GM19455 (cell line): ENCODE measurements at regions not wholly inside any gene's neighbourhood (a gene's known extent, or its start where the extent isn't known, plus 50 kb on each side); places are given as distances from the start of the nearest gene placed in this dataset.

Source experiments
- ATAC-seq: cut with Tn5 transposase; IDR thresholded peaks from one replicate; pipeline ENCODE4 v1.9.1; 2021; ENCODE audit not compliant: unreplicated experiment

DNA sequence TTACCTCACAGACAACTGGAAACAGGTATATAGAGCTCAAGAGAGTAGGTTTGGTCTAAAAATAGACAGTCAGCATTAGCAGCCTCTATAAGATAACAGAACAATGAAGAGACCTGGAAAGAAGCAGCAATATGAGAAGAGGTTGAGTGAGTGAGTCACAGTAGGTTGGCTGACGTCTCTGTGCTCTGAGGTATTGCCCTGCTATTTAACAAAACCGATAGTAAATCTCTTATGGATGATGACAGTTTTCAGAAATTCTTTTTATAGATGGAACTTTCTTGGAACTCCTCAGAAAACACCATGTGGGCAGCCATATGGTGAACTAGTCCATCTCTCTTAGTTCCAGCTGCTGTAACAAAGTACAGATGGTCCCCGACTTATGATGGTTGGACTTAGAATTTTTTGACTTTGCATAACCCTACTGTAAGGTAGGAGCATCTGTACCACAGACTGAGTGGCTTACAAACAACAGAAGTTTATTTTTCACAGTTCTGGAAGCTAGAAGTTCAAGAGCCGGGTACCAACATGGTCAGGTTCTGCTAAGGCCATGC is 123.5 kb downstream of the MBD2 start:
- ATAC-seq, result no peak

- no peak for ATAC-seq
Measured at GRCh38 chr18:54100466-54100865, 124.0 kb downstream of the MBD2 start.

DNA sequence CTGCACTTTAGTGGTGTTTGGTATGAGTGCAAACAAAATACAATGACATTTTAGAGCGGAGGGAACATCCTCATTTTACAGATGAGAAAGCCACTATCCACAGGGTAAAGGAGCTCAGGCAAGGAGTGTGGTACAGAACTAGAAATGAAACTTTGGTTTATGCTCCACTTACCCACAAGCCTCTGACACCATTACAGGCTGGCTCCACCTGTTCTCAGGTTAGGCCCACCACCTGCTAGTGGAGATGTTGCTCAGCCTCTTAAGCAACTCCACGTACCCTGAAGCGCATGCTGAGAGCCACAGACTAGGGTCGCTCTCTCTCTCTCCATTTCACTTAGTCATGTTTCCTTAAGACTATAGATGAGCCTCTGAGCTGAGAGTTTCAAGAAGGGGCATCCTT is 130.0 kb downstream of the MBD2 start:
- no peak for ATAC-seq

DNA sequence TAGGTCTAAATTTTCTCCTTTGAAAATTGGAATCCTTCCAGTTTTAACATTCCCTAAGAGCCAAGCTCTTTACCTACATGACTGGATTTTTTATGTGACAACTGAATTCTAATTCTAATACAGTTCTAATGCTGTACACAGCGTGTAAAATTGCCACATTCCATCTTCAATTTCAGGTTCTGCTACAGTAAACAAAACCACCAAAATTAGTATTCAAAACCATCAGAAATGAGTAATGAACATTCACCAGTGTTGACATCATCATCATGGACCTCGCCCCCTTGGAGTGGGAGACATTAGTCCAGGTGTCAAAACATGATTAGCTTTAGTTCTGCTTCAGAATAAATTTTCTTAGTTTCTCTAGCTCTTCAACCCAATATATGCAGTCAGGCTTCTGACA is 133.6 kb downstream of the MBD2 start:
- no peak for ATAC-seq

- ATAC-seq, result no peak
Measured at GRCh38 chr18:54089749-54090459, 134.6 kb downstream of the MBD2 start.

GRCh38 chr18:54086863-54087262 is 137.6 kb downstream of the MBD2 start:
- ATAC-seq, result no peak

GRCh38 chr18:54086046-54086802 is 138.2 kb downstream of the MBD2 start:
- no peak for ATAC-seq

GRCh38 chr18:54080858-54081257 is 143.6 kb downstream of the MBD2 start:
- no peak for ATAC-seq

GRCh38 chr18:54076166-54076565 is 148.3 kb downstream of the MBD2 start:
- ATAC-seq, result no peak

DNA sequence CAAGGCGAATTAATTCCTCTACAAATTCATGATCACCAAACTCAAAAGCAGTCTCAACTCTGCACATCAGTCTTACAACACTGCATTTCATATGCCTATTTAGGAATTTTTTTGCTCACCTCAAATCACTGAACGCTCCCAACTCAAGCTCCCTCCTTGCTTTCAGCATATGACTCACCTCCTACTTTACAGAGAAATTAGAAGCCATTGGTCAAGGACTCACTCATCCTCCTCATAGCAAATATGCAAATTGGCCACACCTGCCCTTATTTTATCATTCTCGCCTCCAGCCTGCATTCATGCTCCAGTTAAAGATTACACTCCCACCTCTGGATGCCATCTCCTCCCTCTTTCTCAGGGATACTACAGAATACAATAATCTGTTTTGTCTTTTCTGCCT is 148.8 kb downstream of the MBD2 start:
- no peak for ATAC-seq

DNA sequence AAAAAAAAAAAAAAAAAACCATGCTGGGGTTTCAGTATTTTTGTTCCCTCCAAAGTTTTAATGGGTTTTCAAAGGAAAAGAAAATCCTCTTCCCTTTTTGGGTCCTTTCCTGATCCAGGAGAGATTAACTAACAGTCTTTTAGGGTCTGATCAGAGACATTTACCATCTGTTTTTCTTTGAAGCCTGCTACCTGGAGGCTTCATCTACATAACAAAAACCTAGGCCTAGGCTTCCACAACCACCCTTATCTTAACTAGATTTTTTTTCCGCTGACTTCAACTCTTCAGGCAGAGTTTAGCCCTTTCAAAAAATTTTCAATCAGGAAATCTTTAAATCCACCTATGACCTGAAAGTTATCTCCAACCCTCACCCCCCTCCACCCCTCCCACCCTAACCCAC is 154.7 kb downstream of the MBD2 start:
- no peak for ATAC-seq

GRCh38 chr18:54060343-54061005 is 164.0 kb downstream of the MBD2 start:
- ATAC-seq, result no peak

- ATAC-seq, result no peak
Measured at GRCh38 chr18:54052732-54053429, 171.6 kb downstream of the MBD2 start.

DNA sequence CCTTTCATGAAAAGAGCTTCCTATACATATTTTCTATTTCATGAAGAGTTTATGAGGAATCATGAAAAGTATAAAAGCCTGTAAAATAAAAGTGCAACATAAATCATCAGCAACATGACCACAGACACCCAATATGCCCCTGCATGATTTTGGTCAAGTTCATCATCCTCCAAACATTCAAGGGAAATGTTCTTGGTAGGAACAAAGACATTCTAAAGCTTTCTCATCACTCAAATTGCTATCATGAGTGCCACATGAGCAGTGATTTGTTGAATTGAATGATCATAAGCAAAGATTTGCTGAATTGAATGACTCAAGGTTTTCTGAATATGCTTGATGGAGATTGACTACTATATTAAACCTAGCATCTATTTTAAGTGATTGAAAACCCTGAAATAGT is 172.2 kb downstream of the MBD2 start:
- ATAC-seq, result no peak

- ATAC-seq, result no peak
Measured at GRCh38 chr18:54043484-54044251, 180.8 kb downstream of the MBD2 start.

DNA sequence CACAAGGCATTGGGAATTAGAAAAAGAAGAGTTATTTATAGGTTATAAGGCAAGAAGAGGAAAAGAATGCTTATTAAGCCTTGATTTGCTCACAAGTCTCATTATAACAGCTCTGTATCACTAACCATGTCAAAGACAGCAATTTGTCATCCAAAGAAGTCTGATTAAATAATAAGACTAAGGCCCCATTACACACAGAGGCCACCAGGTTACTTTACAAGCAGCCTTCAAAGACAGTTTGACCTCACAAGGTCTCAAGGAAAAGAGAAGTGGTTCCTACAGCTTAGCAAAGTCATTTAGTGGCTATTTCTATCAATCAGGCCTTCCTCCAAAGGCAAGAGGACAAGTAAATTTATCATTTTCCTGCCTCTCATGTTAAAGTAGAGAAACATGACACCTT is 188.5 kb downstream of the MBD2 start:
- no peak for ATAC-seq

DNA sequence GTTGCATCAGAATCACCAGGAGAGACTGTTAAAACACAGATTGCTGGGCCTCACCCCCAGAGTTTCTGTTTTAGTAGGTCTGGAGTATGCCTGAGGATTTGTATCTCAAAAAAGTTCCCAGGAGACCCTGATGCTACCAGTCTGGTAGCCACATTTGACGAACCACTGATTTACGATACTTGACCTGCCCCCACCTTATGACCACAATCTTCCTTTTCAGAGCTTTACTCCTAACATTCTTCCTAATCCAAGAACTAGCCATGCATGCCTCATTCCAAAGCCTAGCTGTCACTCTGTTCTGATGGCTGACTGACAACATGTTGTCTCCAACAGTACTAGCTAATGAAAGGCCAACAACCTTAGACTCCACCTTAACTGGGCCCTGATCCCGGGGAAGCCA is 191.4 kb downstream of the MBD2 start:
- no peak for ATAC-seq

DNA sequence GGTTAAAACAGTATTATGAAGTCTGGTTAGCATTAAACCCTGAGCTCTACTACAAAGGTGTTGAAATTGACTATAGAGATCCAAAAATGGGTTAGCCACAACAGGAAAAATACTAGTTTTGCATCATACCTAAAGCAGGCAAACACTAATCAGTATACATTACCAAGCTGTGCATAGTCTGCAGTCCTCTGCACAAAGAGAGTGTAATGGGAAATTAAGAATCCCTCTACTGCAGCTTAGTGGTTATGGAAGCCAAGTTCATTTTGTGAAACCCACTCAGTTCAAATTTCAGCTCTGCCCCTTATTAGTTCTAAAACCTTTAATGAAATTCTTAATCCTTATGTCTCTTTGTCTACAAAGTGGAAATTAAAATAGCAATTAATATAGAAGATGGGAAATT is 192.1 kb downstream of the MBD2 start:
- ATAC-seq, result no peak

GRCh38 chr18:54031243-54031642 is 193.2 kb downstream of the MBD2 start:
- ATAC-seq, result no peak

DNA sequence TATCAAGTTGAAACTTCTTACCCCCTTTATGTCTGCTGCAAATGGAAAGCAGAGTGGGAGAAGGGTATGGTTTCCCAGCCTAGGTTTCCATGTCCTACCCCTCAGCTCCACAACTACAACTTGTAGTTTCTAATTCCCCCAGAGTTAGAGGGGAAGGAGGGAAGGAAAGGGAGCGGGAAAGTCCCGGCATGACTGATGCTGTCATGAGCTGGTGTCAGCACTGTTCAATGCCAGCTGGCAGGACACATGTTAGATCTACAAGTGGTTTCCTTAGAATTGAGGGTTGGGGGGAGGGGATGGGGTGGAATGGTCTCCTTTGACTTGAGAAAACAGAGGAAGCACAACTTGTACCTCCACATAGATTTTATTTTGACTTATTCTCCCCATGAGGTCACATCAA is 194.0 kb downstream of the MBD2 start:
- ATAC-seq, result no peak

GRCh38 chr18:54023471-54023870 is 201.0 kb downstream of the MBD2 start:
- no peak for ATAC-seq
